ENCODE measurements at regions not wholly inside any gene's neighbourhood (a gene's known extent, or its start where the extent isn't known, plus 50 kb on each side); places are given as distances from the start of the nearest gene placed in this dataset.

- Mint-ChIP-seq H3K4me1 (peaks cover 45% of the 10 kb centered on the region), H3K9me3 (peaks cover 4% of the 10 kb centered on the region), H3K27ac (peak overlapping the region; percentile 35), H3K4me3 (no peak overlapping the region), H3K27me3 (peaks cover 5% of the 10 kb centered on the region), H3K36me3 (ENCODE audit: low read depth) (peaks cover 11% of the 10 kb centered on the region)
- intact Hi-C loops (cut with micrococcal nuclease) = loop anchor here (5.0 to 10.0 kb wide), 3 partner anchors 44 to 407 kb away; no protein-coding TSS in a partner anchor
- DNase-seq = no peak
These were observed 66.1 kb upstream of the RNF24 start for GRCh38 chr20:4081421-4081820.

- Mint-ChIP-seq H3K27me3 (peaks cover 5% of the 10 kb centered on the region), H3K4me1 (peaks cover 25% of the 10 kb centered on the region), H3K27ac (no peak overlapping the region)
These were observed 61.3 kb upstream of the RNF24 start for GRCh38 chr20:4076671-4077070.

GRCh38 chr20:4076033-4076432, 60.7 kb upstream of the RNF24 start:
- no peak overlapping the region for H3K27ac Mint-ChIP-seq

More at GRCh38 chr20:4076671-4077070, 61.3 kb upstream of the RNF24 start:
- intact Hi-C loops (cut with micrococcal nuclease) = no loop called here
- H3K4me3 Mint-ChIP-seq = no peak overlapping the region
- H3K9me3 Mint-ChIP-seq = no peaks in the 10 kb centered on the region
- peaks cover 5% of the 10 kb centered on the region for H3K36me3 Mint-ChIP-seq (ENCODE audit: low read depth)
- DNase-seq = no peak

GRCh38 chr20:4074877-4075455, 59.6 kb upstream of the RNF24 start:
- intact Hi-C loops (cut with micrococcal nuclease) = no loop called here
- Mint-ChIP-seq H3K27me3 (peaks cover 5% of the 10 kb centered on the region), H3K4me1 (peaks cover 22% of the 10 kb centered on the region), H3K4me3 (no peak overlapping the region), H3K9me3 (peaks cover under 1% of the 10 kb centered on the region), H3K27ac (no peak overlapping the region), H3K36me3 (ENCODE audit: low read depth) (peaks cover 3% of the 10 kb centered on the region)
- DNase-seq = no peak

More at GRCh38 chr20:4076033-4076432, 60.7 kb upstream of the RNF24 start:
- Mint-ChIP-seq H3K4me1 (peaks cover 22% of the 10 kb centered on the region), H3K27me3 (peaks cover 5% of the 10 kb centered on the region), H3K36me3 (ENCODE audit: low read depth) (peaks cover 3% of the 10 kb centered on the region), H3K9me3 (no peaks in the 10 kb centered on the region), H3K4me3 (no peak overlapping the region)
- intact Hi-C loops (cut with micrococcal nuclease) = no loop called here
- no peak for DNase-seq

GRCh38 chr20:4073852-4074741, 58.7 kb upstream of the RNF24 start:
- H3K9me3 Mint-ChIP-seq = peaks cover 4% of the 10 kb centered on the region
- no peak overlapping the region for H3K27ac Mint-ChIP-seq

GRCh38 chr20:4071178-4071693, 55.9 kb upstream of the RNF24 start:
- no peak overlapping the region for H3K27ac Mint-ChIP-seq
- H3K36me3 Mint-ChIP-seq (ENCODE audit: low read depth) = no peaks in the 10 kb centered on the region
- no peak overlapping the region for H3K4me3 Mint-ChIP-seq
- H3K4me1 Mint-ChIP-seq = peaks cover 20% of the 10 kb centered on the region
- H3K9me3 Mint-ChIP-seq = peaks cover 4% of the 10 kb centered on the region
- intact Hi-C loops (cut with micrococcal nuclease) = no loop called here
- no peaks in the 10 kb centered on the region for H3K27me3 Mint-ChIP-seq
- no peak for DNase-seq

More at GRCh38 chr20:4073852-4074741, 58.7 kb upstream of the RNF24 start:
- DNase-seq = no peak
- H3K4me1 Mint-ChIP-seq = peaks cover 22% of the 10 kb centered on the region
- peaks cover 5% of the 10 kb centered on the region for H3K27me3 Mint-ChIP-seq
- H3K36me3 Mint-ChIP-seq (ENCODE audit: low read depth) = peaks cover 3% of the 10 kb centered on the region
- no peak overlapping the region for H3K4me3 Mint-ChIP-seq
- intact Hi-C loops (cut with micrococcal nuclease) = no loop called here

- H3K9me3 Mint-ChIP-seq = peaks cover 4% of the 10 kb centered on the region
- no peaks in the 10 kb centered on the region for H3K27me3 Mint-ChIP-seq
- intact Hi-C loops (cut with micrococcal nuclease) = no loop called here
- H3K4me1 Mint-ChIP-seq = peaks cover 20% of the 10 kb centered on the region
- H3K4me3 Mint-ChIP-seq = no peak overlapping the region
- H3K36me3 Mint-ChIP-seq (ENCODE audit: low read depth) = no peaks in the 10 kb centered on the region
- DNase-seq = no peak
- H3K27ac Mint-ChIP-seq = no peak overlapping the region
These were observed 55.2 kb upstream of the RNF24 start for GRCh38 chr20:4070323-4071177.

- Mint-ChIP-seq H3K4me1 (peaks cover 22% of the 10 kb centered on the region), H3K4me3 (no peak overlapping the region), H3K27ac (no peak overlapping the region), H3K9me3 (peaks cover 4% of the 10 kb centered on the region), H3K27me3 (no peaks in the 10 kb centered on the region), H3K36me3 (ENCODE audit: low read depth) (no peaks in the 10 kb centered on the region)
- DNase-seq = no peak
- intact Hi-C loops (cut with micrococcal nuclease) = no loop called here
These were observed 54.4 kb upstream of the RNF24 start for GRCh38 chr20:4069751-4070150.

- intact Hi-C loops (cut with micrococcal nuclease) = no loop called here
- Mint-ChIP-seq H3K27me3 (no peaks in the 10 kb centered on the region), H3K4me1 (peaks cover 20% of the 10 kb centered on the region), H3K36me3 (ENCODE audit: low read depth) (no peaks in the 10 kb centered on the region), H3K27ac (no peak overlapping the region), H3K4me3 (no peak overlapping the region), H3K9me3 (peaks cover 4% of the 10 kb centered on the region)
- no peak for DNase-seq
These were observed 53.4 kb upstream of the RNF24 start for GRCh38 chr20:4068708-4069107.

- Mint-ChIP-seq H3K36me3 (ENCODE audit: low read depth) (no peaks in the 10 kb centered on the region), H3K4me3 (no peak overlapping the region), H3K27ac (no peak overlapping the region), H3K9me3 (peaks cover 4% of the 10 kb centered on the region), H3K27me3 (no peaks in the 10 kb centered on the region), H3K4me1 (peaks cover 24% of the 10 kb centered on the region)
- intact Hi-C loops (cut with micrococcal nuclease) = no loop called here
- DNase-seq = no peak
These were observed 52.4 kb upstream of the RNF24 start for GRCh38 chr20:4067600-4068261.

GRCh38 chr20:4066551-4066950, 51.2 kb upstream of the RNF24 start:
- Mint-ChIP-seq H3K36me3 (ENCODE audit: low read depth) (no peaks in the 10 kb centered on the region), H3K27me3 (no peaks in the 10 kb centered on the region), H3K9me3 (peaks cover 9% of the 10 kb centered on the region), H3K4me1 (peaks cover 29% of the 10 kb centered on the region), H3K27ac (no peak overlapping the region), H3K4me3 (no peak overlapping the region)
- intact Hi-C loops (cut with micrococcal nuclease) = no loop called here
- no peak for DNase-seq

GRCh38 chr20:4065391-4065844, 50.1 kb upstream of the RNF24 start:
- H3K4me3 Mint-ChIP-seq = no peak overlapping the region
- no peaks in the 10 kb centered on the region for H3K27me3 Mint-ChIP-seq
- intact Hi-C loops (cut with micrococcal nuclease) = no loop called here
- no peaks in the 10 kb centered on the region for H3K36me3 Mint-ChIP-seq (ENCODE audit: low read depth)
- H3K9me3 Mint-ChIP-seq = peaks cover 9% of the 10 kb centered on the region
- peaks cover 36% of the 10 kb centered on the region for H3K4me1 Mint-ChIP-seq
- no peak overlapping the region for H3K27ac Mint-ChIP-seq
- DNase-seq = no peak

All from activated CD4-positive, alpha-beta T cell treated with anti-CD3 and anti-CD28 coated beads, Interleukin-2, amount 10 ng/mL, durations not matched to agents 24 days and 14 days (primary cell).